Smooth muscle cell (in vitro differentiated cells): ENCODE measurements at regions not wholly inside any gene's neighbourhood (a gene's known extent, or its start where the extent isn't known, plus 50 kb on each side); places are given as distances from the start of the nearest gene placed in this dataset.

Experiments
- DNase-seq: peaks from one replicate; lab custom pipeline; 2025; ENCODE audit not compliant: unreplicated experiment; lab: John Stamatoyannopoulos, UW
- H2AFZ ChIP-seq: fragments of 200-600 bp; sonication (generic); 2 replicates; pipeline ENCODE4 v1.6.0; 2016; ENCODE audit warnings: antibody characterized with exemption, low read depth, mild to moderate bottlenecking
- H3F3A ChIP-seq: fragments of 200-600 bp; sonication (generic); 2 replicates; pipeline ENCODE4 v1.6.0; 2017; ENCODE audit warnings: antibody characterized with exemption, low read depth
- H3K27ac ChIP-seq: fragments of 200-600 bp; sonication (generic); 2 replicates; pipeline ENCODE4 v1.5.1; 2016; ENCODE audit warnings: low read depth, mild to moderate bottlenecking
- H3K27me3 ChIP-seq: fragments of 200-600 bp; sonication (generic); 2 replicates; pipeline ENCODE4 v1.6.1; 2016; ENCODE audit warnings: low read depth, mild to moderate bottlenecking
- H3K36me3 ChIP-seq: fragments of 200-600 bp; sonication (generic); 2 replicates; pipeline ENCODE4 v1.5.1; 2016; ENCODE audit warnings: low read depth
- H3K4me1 ChIP-seq: fragments of 200-600 bp; sonication (generic); 2 replicates; pipeline ENCODE4 v1.5.1; 2016; ENCODE audit warnings: low read depth
- H3K4me2 ChIP-seq: fragments of 200-600 bp; sonication (generic); 2 replicates; pipeline ENCODE4 v1.6.0; 2016; ENCODE audit warnings: mild to moderate bottlenecking
- H3K4me3 ChIP-seq: fragments of 200-600 bp; sonication (generic); 2 replicates; pipeline ENCODE4 v1.5.1; 2016; ENCODE audit warnings: mild to moderate bottlenecking
- H3K79me2 ChIP-seq: fragments of 200-600 bp; sonication (generic); 2 replicates; pipeline ENCODE4 v1.6.0; 2016; ENCODE audit warnings: low read depth, mild to moderate bottlenecking
- H3K9ac ChIP-seq: fragments of 200-600 bp; sonication (generic); 2 replicates; pipeline ENCODE4 v1.6.0; 2016; ENCODE audit warnings: low read depth
- H3K9me3 ChIP-seq: fragments of 200-600 bp; sonication (generic); replicated peaks from 2 replicates; pipeline ENCODE4 v1.5.1; 2016; ENCODE audit warnings: low read depth
- H4K20me1 ChIP-seq: fragments of 200-600 bp; sonication (generic); 2 replicates; pipeline ENCODE4 v1.6.0; 2016; ENCODE audit warnings: low read depth
- WGBS: methylation state at CpG from one replicate; pipeline ENCODE4 v1.1.7; 2016; ENCODE audit warnings: low lambda C conversion rate; 5-methylcytosine and 5-hydroxymethylcytosine counted together
- TF ChIP-seq, protein P1 (sequence below): fragments of 200-600 bp; sonication (generic); IDR thresholded peaks from 2 replicates; pipeline ENCODE4 v1.5.1; 2017; ENCODE audit warnings: borderline replicate concordance, mild to moderate bottlenecking, antibody characterized with exemption; ENCODE audit not compliant: insufficient read depth, poor library complexity, severe bottlenecking

DNA sequence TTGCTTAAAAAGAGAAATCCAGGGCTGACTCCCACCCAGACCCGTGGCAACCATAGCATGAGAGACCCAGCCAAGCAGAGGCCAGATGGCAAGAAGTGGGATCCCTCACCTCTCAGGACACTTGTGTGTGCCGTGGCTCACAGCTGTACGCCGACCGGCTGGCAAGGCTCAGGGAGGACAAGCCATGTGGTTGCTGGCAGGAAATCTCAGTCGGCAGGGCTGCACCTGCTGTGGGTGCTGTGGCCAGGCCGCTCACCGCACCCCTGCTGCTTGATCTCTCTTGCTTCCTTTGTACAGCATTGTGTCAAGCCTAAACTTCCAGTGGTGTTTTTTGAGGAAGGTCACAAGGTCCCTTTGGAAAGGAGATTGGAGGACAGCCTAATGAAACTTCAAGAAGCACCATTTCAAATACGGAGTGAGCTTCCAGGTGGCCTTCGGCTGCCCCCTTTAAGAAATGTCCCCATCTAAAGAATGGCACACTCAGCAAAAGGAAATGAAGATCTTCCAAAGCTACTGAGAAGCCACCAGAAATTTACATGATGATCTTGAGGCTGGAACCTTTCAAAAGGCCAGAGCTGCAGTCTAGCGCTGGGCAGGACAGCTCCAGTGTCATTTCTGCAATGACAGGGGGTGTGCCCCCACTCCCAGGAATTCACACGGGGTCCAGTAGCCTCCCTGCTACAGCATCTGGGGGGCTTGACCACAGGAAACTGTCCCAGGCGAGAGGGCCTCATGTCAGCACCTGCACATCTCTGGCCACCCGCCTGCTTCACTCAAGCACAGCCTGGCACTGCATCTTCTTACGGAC is 409.0 kb upstream of the MGMT start:
- no peak overlapping the region for H3K27ac ChIP-seq
- H3K36me3 ChIP-seq, result no peaks in the 10 kb centered on the region
- no peak overlapping the region for H3K9ac ChIP-seq
- no peaks in the 10 kb centered on the region for H3K4me1 ChIP-seq
- 93% methylated on average over 15 of the region's 15 CpGs for WGBS
- H3F3A ChIP-seq, result no peaks in the 10 kb centered on the region
- H3K9me3 ChIP-seq, result no peaks in the 10 kb centered on the region
- H3K27me3 ChIP-seq, result no peaks in the 10 kb centered on the region
- H2AFZ ChIP-seq, result no peak overlapping the region
- no peaks in the 10 kb centered on the region for H4K20me1 ChIP-seq
- H3K4me3 ChIP-seq, result no peak overlapping the region
- TF ChIP-seq, protein P1, sequence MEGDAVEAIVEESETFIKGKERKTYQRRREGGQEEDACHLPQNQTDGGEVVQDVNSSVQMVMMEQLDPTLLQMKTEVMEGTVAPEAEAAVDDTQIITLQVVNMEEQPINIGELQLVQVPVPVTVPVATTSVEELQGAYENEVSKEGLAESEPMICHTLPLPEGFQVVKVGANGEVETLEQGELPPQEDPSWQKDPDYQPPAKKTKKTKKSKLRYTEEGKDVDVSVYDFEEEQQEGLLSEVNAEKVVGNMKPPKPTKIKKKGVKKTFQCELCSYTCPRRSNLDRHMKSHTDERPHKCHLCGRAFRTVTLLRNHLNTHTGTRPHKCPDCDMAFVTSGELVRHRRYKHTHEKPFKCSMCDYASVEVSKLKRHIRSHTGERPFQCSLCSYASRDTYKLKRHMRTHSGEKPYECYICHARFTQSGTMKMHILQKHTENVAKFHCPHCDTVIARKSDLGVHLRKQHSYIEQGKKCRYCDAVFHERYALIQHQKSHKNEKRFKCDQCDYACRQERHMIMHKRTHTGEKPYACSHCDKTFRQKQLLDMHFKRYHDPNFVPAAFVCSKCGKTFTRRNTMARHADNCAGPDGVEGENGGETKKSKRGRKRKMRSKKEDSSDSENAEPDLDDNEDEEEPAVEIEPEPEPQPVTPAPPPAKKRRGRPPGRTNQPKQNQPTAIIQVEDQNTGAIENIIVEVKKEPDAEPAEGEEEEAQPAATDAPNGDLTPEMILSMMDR, result no peak
- no peak for DNase-seq
- no peaks in the 10 kb centered on the region for H3K79me2 ChIP-seq
- H3K4me2 ChIP-seq, result no peak overlapping the region

DNA sequence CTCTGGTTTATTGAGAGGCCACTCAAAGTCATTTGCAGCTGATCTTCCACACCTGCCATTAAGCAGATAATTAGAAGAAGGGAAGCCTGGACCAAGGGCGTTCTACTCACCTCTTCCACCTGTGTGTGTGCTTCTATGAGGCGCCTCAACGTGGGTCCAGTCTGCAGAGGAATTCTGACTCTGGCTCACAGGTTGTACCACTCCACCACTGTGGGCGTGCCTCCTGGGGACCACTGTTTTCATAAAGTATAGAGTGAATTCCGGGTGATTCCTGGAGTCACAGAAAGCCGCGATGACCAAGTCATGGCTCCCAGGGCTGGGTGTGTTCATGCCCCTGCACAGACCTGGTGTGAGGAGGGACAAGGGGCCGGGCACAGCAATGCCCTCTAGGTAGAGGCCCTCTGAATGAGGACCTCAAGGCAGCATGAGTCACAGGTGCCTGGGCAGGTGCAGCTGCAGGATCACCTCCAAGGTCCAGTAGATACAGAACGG is 408.3 kb upstream of the MGMT start:
- H3F3A ChIP-seq, result no peaks in the 10 kb centered on the region
- 86% methylated on average over 9 of the region's 9 CpGs for WGBS
- no peak overlapping the region for H2AFZ ChIP-seq
- H3K9ac ChIP-seq, result no peak overlapping the region
- H3K36me3 ChIP-seq, result no peaks in the 10 kb centered on the region
- TF ChIP-seq, protein P1, result no peak
- H3K4me1 ChIP-seq, result no peaks in the 10 kb centered on the region
- no peaks in the 10 kb centered on the region for H3K27me3 ChIP-seq
- no peak overlapping the region for H3K4me3 ChIP-seq
- H3K27ac ChIP-seq, result no peak overlapping the region
- no peak for DNase-seq
- H3K9me3 ChIP-seq, result no peaks in the 10 kb centered on the region
- H4K20me1 ChIP-seq, result no peaks in the 10 kb centered on the region
- no peaks in the 10 kb centered on the region for H3K79me2 ChIP-seq
- no peak overlapping the region for H3K4me2 ChIP-seq

DNA sequence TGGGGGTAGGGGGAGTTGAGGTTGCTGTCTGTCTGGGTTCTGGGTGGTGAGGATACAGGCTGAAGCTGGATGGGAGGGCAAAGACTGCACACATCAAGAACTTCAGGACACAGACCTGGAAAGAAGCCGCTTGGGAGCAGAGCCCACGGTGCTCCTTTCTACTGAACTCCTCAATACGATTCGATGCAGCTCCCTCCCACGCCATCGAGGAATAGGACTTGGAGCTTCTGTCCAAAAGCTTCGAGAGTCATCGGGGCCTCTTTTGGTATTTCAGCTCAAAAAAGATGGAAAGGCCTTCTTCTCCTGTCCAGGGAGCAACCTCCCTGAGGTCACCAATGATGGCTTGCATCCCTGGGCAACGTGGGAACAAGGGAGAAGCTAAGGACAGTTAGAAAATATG is 407.1 kb upstream of the MGMT start:
- Histone ChIP-seq H3K27ac (no peak overlapping the region), H3K79me2 (no peaks in the 10 kb centered on the region), H3K9ac (no peak overlapping the region), H3K4me2 (no peak overlapping the region), H2AFZ (no peak overlapping the region), H3K4me1 (no peaks in the 10 kb centered on the region), H4K20me1 (no peaks in the 10 kb centered on the region), H3F3A (no peaks in the 10 kb centered on the region), H3K9me3 (no peaks in the 10 kb centered on the region), H3K36me3 (no peaks in the 10 kb centered on the region), H3K4me3 (no peak overlapping the region), H3K27me3 (no peaks in the 10 kb centered on the region)
- 86% methylated on average over 9 of the region's 9 CpGs for WGBS
- TF ChIP-seq, protein P1, result no peak
- DNase-seq, result no peak

DNA sequence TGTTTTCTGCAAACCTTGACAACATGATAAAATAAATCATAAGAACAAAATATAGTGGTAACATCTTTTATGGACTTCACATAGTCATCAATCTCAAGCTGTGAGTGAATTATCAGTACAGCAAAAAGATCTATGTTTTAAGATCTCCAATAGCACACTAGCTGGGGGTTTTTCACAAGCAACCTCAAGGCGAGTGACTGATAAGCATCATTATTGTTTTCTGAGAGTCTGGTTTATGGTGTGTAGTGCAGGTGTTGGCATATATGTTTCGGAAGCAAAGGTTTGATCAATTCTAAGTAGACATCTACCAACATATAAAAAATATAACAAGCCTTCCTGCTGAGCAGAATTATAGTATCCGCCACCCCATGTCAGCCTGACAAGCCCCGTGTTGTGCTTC is 403.8 kb upstream of the MGMT start:
- Histone ChIP-seq H3K4me3 (no peak overlapping the region), H4K20me1 (no peaks in the 10 kb centered on the region), H2AFZ (no peak overlapping the region), H3K36me3 (no peaks in the 10 kb centered on the region), H3K27ac (no peak overlapping the region), H3K79me2 (no peaks in the 10 kb centered on the region), H3K9ac (no peak overlapping the region), H3K4me1 (no peaks in the 10 kb centered on the region), H3F3A (no peaks in the 10 kb centered on the region), H3K9me3 (no peaks in the 10 kb centered on the region), H3K27me3 (no peaks in the 10 kb centered on the region), H3K4me2 (no peak overlapping the region)
- 90% methylated on average over 4 of the region's 4 CpGs for WGBS
- TF ChIP-seq, protein P1, result no peak
- DNase-seq, result no peak
